GM23338 (cell line): ENCODE measurements at regions not wholly inside any gene's neighbourhood (a gene's known extent, or its start where the extent isn't known, plus 50 kb on each side); places are given as distances from the start of the nearest gene placed in this dataset.

Experiments
- ATAC-seq: fragments of 200-7000 bp; cut with Tn5 transposase; 3 replicates; pipeline ENCODE4 v1.9.1; 2020
- DNase-seq: peaks from one replicate; pipeline ENCODE4 v3.0.0-alpha.2; 2015; ENCODE audit warnings: low spot score
- H2AFZ ChIP-seq: fragments of 200-600 bp; sonication (generic); 2 replicates; pipeline ENCODE4 v1.8.0; 2016; ENCODE audit warnings: antibody characterized with exemption, mild to moderate bottlenecking, moderate library complexity
- H3F3A ChIP-seq: fragments of 200-600 bp; sonication (generic); replicated peaks from 2 replicates; pipeline ENCODE4 v1.8.0; 2017; ENCODE audit warnings: antibody characterized with exemption, mixed run types, low read depth
- H3K27ac ChIP-seq: fragments of 200-600 bp; sonication (generic); 2 replicates; pipeline ENCODE4 v1.6.1; 2016; ENCODE audit warnings: low read depth
- H3K27me3 ChIP-seq: fragments of 200-600 bp; sonication (generic); 2 replicates; pipeline ENCODE4 v1.8.0; 2016; ENCODE audit warnings: mild to moderate bottlenecking, mixed run types, moderate library complexity; ENCODE audit not compliant: insufficient read depth
- H3K36me3 ChIP-seq: fragments of 200-600 bp; sonication (generic); 2 replicates; pipeline ENCODE4 v1.8.0; 2016; ENCODE audit warnings: mild to moderate bottlenecking; ENCODE audit not compliant: insufficient read depth
- H3K4me1 ChIP-seq: fragments of 200-600 bp; sonication (generic); 2 replicates; pipeline ENCODE4 v1.8.0; 2016; ENCODE audit warnings: mild to moderate bottlenecking, moderate library complexity; ENCODE audit not compliant: insufficient read depth
- H3K4me2 ChIP-seq: fragments of 200-600 bp; sonication (generic); 2 replicates; pipeline ENCODE4 v1.7.1; 2017; ENCODE audit warnings: mixed run types
- H3K4me3 ChIP-seq: fragments of 200-600 bp; sonication (generic); 2 replicates; pipeline ENCODE4 v1.6.1; 2016; ENCODE audit warnings: mixed run types
- H3K79me2 ChIP-seq: fragments of 200-600 bp; sonication (generic); replicated peaks from 2 replicates; pipeline ENCODE4 v1.8.0; 2017; ENCODE audit warnings: mild to moderate bottlenecking; ENCODE audit not compliant: insufficient read depth
- H3K9me2 ChIP-seq: fragments of 200-600 bp; sonication (generic); 2 replicates; pipeline ENCODE4 v1.8.0; 2017; ENCODE audit not compliant: insufficient read depth
- H4K20me1 ChIP-seq: fragments of 200-600 bp; sonication (generic); replicated peaks from 2 replicates; pipeline ENCODE4 v1.8.0; 2017; ENCODE audit warnings: mild to moderate bottlenecking; ENCODE audit not compliant: insufficient read depth
- H3K27ac Mint-ChIP-seq: 2 replicates; pipeline ENCODE4 v1.8.0; 2020; ENCODE audit warnings: inconsistent platforms, mild to moderate bottlenecking, moderate library complexity, mixed read lengths
- H3K27me3 Mint-ChIP-seq: 3 replicates; pipeline ENCODE4 v1.8.0; 2022; ENCODE audit warnings: low read depth, mild to moderate bottlenecking, moderate library complexity, mixed read lengths, inconsistent platforms; ENCODE audit not compliant: insufficient read depth, poor library complexity
- H3K36me3 Mint-ChIP-seq: 3 replicates; pipeline ENCODE4 v1.8.0; 2021; ENCODE audit warnings: low read depth, mild to moderate bottlenecking, inconsistent platforms, moderate library complexity, mixed read lengths
- H3K4me1 Mint-ChIP-seq: 3 replicates; pipeline ENCODE4 v1.8.0; 2020; ENCODE audit warnings: mild to moderate bottlenecking, inconsistent platforms, mixed read lengths
- H3K4me3 Mint-ChIP-seq: 3 replicates; pipeline ENCODE4 v1.8.0; 2021; ENCODE audit warnings: moderate library complexity, mild to moderate bottlenecking, inconsistent platforms, mixed read lengths
- H3K9me3 Mint-ChIP-seq: 3 replicates; pipeline ENCODE4 v1.8.0; 2020; ENCODE audit warnings: moderate library complexity, mild to moderate bottlenecking, inconsistent platforms, mixed read lengths
- CREB1 ChIP-seq: fragments of 250-450 bp; sonication (Bioruptor Pico); IDR thresholded peaks from 2 replicates; pipeline ENCODE4 v1.5.0; 2020; ENCODE audit warnings: low read depth, mild to moderate bottlenecking, moderate library complexity
- ETS1 ChIP-seq: IDR thresholded peaks from 2 replicates; pipeline ENCODE4 v1.6.1; 2016; ENCODE audit warnings: antibody characterized with exemption
- EZH2 ChIP-seq: fragments of 200-600 bp; sonication (generic); IDR thresholded peaks from one replicate; pipeline ENCODE4 v1.8.0; 2017; ENCODE audit warnings: antibody characterized with exemption, mild to moderate bottlenecking, low read depth; ENCODE audit not compliant: unreplicated experiment
- EZH2phosphoT487 ChIP-seq: fragments of 200-600 bp; sonication (generic); IDR thresholded peaks from one replicate; pipeline ENCODE4 v1.8.1; 2018; ENCODE audit warnings: antibody characterized with exemption; ENCODE audit not compliant: unreplicated experiment
- JUNB ChIP-seq: IDR thresholded peaks from one replicate; pipeline ENCODE4 v1.6.1; 2016; ENCODE audit warnings: antibody characterized with exemption; ENCODE audit not compliant: unreplicated experiment
- NANOG ChIP-seq: IDR thresholded peaks from 2 replicates; pipeline ENCODE4 v1.6.1; 2016; ENCODE audit warnings: antibody characterized with exemption, borderline replicate concordance
- POLR2AphosphoS5 ChIP-seq: IDR thresholded peaks from 2 replicates; pipeline ENCODE4 v1.6.1; 2016; ENCODE audit warnings: antibody characterized with exemption, low read depth
- REST ChIP-seq: IDR thresholded peaks from one replicate; pipeline ENCODE4 v1.6.1; 2018; ENCODE audit warnings: antibody characterized with exemption; ENCODE audit not compliant: unreplicated experiment
- STAT1 ChIP-seq: IDR thresholded peaks from one replicate; pipeline ENCODE4 v1.6.1; 2016; ENCODE audit warnings: antibody characterized with exemption; ENCODE audit not compliant: unreplicated experiment
- ZNF114 ChIP-seq: fragments of 250-450 bp; sonication (Bioruptor Pico); IDR thresholded peaks from 2 replicates; pipeline ENCODE4 v1.5.0; 2020; ENCODE audit warnings: mild to moderate bottlenecking, moderate library complexity
- ZNF331 ChIP-seq: fragments of 250-450 bp; sonication (Bioruptor Pico); IDR thresholded peaks from 2 replicates; pipeline ENCODE4 v1.5.0; 2020; ENCODE audit warnings: low read depth, mild to moderate bottlenecking, moderate library complexity
- ZNF462 ChIP-seq: fragments of 250-450 bp; sonication (Bioruptor Pico); IDR thresholded peaks from 2 replicates; pipeline ENCODE4 v1.5.0; 2020; ENCODE audit warnings: mild to moderate bottlenecking, moderate library complexity
- TF ChIP-seq, protein P1 (sequence below), 2 experiments: fragments of 200-600 bp in 1 of 2; sonication (generic) in 1 of 2; conservative IDR thresholded peaks; 2 replicates each; pipeline versions ENCODE4 v1.5.1 to v1.6.1; 2016 to 2017; ENCODE audit warnings: antibody characterized with exemption in 2 of 2, low read depth in 2 of 2, mild to moderate bottlenecking in 2 of 2, moderate library complexity in 1 of 2

GRCh38 chr7:118022546-118022945, 149.3 kb upstream of the CTTNBP2 start:
- Mint-ChIP-seq H3K4me1 (no peaks in the 10 kb centered on the region), H3K4me3 (no peak overlapping the region), H3K27ac (no peak overlapping the region), H3K9me3 (no peaks in the 10 kb centered on the region; the same call in 2 of the 3 replicates), H3K36me3 (no peaks in the 10 kb centered on the region), H3K27me3 (peaks cover 2% of the 10 kb centered on the region)
- no peak for DNase-seq
- H3K9me2 ChIP-seq, result peaks cover 20% of the 10 kb centered on the region; the same call in 1 of the 2 replicates
- TF ChIP-seq EZH2 (no peak), ETS1 (no peak), POLR2AphosphoS5 (no peak), REST (no peak), STAT1 (no peak), ZNF114 (CRISPR knock-in tag) (no peak), ZNF331 (CRISPR knock-in tag) (no peak), JUNB (no peak), EZH2phosphoT487 (no peak), ZNF462 (CRISPR knock-in tag) (no peak), NANOG (no peak), CREB1 (no peak)
- TF ChIP-seq, protein P1, sequence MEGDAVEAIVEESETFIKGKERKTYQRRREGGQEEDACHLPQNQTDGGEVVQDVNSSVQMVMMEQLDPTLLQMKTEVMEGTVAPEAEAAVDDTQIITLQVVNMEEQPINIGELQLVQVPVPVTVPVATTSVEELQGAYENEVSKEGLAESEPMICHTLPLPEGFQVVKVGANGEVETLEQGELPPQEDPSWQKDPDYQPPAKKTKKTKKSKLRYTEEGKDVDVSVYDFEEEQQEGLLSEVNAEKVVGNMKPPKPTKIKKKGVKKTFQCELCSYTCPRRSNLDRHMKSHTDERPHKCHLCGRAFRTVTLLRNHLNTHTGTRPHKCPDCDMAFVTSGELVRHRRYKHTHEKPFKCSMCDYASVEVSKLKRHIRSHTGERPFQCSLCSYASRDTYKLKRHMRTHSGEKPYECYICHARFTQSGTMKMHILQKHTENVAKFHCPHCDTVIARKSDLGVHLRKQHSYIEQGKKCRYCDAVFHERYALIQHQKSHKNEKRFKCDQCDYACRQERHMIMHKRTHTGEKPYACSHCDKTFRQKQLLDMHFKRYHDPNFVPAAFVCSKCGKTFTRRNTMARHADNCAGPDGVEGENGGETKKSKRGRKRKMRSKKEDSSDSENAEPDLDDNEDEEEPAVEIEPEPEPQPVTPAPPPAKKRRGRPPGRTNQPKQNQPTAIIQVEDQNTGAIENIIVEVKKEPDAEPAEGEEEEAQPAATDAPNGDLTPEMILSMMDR (conservative IDR thresholded peaks at IDR 0.05; ENCODE audit: low read depth in 2 of 2), result no peak
- H3K4me1 ChIP-seq, result no peaks in the 10 kb centered on the region
- no peak for ATAC-seq
- H3K4me3 ChIP-seq, result no peak overlapping the region
- H3K79me2 ChIP-seq, result no peaks in the 10 kb centered on the region
- H3F3A ChIP-seq, result no peaks in the 10 kb centered on the region
- no peaks in the 10 kb centered on the region for H3K27me3 ChIP-seq
- H4K20me1 ChIP-seq, result no peaks in the 10 kb centered on the region
- H2AFZ ChIP-seq, result no peak overlapping the region
- H3K4me2 ChIP-seq, result no peak overlapping the region
- no peak overlapping the region for H3K27ac ChIP-seq
- no peaks in the 10 kb centered on the region; the same call in 1 of the 2 replicates for H3K36me3 ChIP-seq
